Renal cortex interstitium (tissue), 11 donors: ENCODE measurements at regions not wholly inside any gene's neighbourhood (a gene's known extent, or its start where the extent isn't known, plus 50 kb on each side); places are given as distances from the start of the nearest gene placed in this dataset.
"Not testable (repeated sequence)": the region's sequence is repeated elsewhere in the genome, so short reads cannot be mapped to it uniquely, and the experiment has no call there.

ENCODE experiments used
- DNase-seq, 11 donors: peaks; one replicate each; pipeline ENCODE4 v3.0.0-alpha.2; 2013; ENCODE audit warnings: low read depth in 9 of 11, low spot score in 4 of 11; ENCODE audit errors: extremely low read depth in 1 of 11

DNA sequence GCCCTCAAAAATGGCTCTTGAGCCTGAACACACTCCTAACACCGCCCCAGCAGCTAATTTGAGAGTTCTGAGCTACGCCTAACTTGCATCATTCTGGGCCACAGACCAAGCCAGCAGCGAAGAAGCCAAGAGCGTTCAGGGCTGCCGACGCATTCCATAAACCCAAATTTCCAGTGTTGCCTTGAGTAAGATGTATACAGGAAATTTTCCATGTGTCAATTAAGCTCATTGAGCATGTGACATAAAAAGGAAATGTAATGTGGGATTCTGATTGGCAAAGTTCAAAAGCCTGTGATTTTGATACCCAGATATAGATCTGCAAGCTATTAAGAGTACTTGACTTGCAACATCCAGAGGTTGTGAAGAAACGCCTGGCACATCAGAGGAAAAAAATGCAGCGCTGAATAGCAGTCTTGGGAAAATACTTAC lies 148.6 kb upstream of the NR2F2 start:
- no peak for DNase-seq

DNA sequence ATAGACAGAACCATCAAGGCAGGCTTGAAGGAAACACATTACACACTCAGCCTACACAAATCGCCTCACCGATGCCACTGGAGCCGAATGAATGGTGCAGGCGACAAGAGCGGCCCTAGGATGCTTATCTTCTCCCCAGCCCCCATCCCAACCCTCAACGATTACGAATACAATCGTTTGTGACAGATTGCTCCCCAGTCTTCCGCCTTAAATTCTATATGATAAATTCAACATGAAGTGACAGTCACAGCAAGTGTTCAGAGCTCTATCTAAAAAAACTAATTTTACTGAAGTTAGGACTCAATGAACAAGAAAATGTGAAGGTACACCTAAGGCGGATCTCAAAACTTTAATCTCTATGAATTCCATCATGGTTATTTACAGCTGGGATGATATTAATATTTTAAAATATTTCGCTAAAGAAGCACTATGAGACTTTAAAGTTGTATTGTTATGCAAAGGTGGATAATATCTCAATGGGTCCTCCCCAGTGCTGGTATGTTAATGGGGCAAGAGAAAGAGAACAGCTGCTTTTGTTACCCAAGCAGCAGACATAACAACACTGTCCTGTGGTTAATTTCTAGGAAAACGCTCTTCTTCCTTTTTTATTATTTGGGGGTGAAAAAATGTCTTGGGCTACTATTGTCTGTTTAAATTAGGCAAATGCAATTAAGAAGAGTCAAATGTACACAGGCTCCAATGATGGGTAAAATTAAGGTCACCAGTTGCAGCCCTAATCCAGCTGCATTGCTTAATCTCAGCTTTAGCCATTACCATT lies 147.6 kb upstream of the NR2F2 start:
- DNase-seq, result no peak

DNA sequence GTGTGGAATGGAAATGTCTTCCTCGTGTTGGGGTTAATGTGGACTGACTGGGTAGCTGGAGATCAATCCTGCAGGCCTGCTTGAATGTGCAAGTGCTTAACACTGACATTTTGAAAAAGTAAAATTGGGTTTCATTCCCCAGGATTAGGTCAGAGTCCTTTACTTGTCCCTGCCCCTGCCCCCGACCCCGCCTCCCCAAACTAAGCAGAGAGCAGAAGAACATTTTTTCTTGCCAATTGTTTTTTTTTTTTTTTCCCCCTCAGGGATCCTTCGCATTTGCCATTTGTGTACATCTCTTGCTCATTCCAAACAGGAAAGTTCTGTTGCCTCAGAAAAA lies 147.0 kb upstream of the NR2F2 start:
- DNase-seq, result no peak

GRCh38 chr15:96183867-96184266 lies 146.6 kb upstream of the NR2F2 start:
- DNase-seq, result no peak

- DNase-seq, result no peak
Measured at GRCh38 chr15:96184297-96184696, 146.2 kb upstream of the NR2F2 start.

DNA sequence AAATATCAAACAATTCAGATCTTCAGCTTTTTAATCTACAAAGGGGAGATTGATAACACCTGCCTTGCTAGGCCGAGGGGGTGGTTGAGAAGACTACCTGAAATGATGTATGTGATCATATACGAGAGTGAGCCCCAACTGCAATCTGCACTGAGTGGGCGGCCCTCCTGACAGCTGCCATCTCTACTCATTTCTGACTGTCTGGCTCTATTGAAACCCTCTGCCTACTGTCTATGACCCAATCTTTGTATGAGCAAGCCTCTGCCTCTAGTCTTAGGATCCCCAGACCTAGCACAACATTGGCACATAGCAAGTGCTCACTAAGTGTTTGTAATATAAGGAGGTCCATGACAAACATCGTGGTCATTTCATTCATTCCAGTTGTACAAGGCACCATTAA lies 144.4 kb upstream of the NR2F2 start:
- no peak for DNase-seq

- no peak for DNase-seq
Measured at GRCh38 chr15:96187341-96188305, 142.9 kb upstream of the NR2F2 start.

DNA sequence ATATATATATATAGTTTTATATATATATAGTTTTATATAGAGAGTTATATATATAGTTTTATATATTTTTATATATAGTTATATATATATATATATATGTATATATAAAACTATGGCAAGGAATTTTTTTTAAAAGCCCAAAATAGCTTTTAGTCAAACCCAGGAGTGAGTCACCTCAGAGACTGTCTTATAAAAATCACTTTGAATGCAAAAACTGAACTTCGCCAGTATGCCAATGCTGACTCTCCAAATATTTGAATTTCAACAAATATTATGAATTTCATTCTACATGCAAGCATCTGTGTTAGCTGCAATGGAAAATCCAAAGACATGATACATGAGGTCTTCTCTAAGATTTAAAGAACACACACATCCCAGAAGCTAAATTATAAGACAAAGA lies 132.8 kb upstream of the NR2F2 start:
- DNase-seq, result no peak

- DNase-seq, result no peak
Measured at GRCh38 chr15:96199111-96199510, 131.4 kb upstream of the NR2F2 start.

- DNase-seq, result no peak
Measured at GRCh38 chr15:96200357-96200967, 130.0 kb upstream of the NR2F2 start.

GRCh38 chr15:96201696-96202095 lies 128.8 kb upstream of the NR2F2 start:
- DNase-seq, result no peak

DNA sequence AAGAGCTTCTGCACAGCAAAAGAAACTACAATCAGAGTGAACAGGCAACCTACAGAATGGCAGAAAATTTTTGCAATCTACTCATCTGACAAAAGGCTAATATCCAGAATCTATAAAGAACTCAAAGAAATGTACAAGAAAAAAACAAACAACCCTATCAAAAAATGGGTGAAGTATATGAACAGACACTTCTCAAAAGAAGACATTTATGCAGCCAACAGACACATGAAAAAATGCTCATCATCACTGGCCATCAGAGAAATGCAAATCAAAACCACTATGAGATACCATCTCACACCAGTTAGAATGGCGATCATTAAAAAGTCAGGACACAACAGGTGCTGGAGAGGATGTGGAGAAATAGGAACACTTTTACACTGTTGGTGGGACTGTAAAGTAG lies 124.9 kb upstream of the NR2F2 start:
- DNase-seq, result not testable (repeated sequence)

DNA sequence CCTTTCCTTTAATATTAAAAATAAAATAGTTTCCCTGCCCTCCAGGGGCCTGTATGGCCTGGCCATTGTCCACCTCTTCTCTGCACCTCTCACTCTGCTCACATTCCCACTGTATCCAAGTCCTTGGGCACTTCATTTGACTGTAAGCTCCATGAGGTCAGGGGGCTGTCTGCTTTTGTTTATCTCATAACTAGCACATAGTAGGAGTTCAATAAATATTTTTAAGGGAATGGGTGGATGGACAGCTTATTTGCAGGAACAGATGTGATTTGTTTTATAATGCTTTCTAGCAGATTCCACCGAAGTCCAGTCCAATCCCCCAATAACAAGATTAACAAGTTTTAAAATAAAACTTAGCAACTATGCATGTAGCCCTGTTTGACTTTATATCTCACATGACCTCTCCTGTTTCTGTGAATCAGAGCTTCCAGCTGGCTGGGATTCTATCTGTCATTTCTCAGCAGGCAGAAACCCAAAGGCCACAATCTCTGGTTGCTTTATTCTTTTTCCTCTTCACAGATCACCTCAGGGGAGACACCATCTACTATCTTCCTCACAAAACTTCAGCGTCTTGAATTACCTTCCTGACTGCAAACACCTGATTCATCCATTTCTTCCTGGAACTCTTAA lies 123.0 kb upstream of the NR2F2 start:
- DNase-seq, result no peak

DNA sequence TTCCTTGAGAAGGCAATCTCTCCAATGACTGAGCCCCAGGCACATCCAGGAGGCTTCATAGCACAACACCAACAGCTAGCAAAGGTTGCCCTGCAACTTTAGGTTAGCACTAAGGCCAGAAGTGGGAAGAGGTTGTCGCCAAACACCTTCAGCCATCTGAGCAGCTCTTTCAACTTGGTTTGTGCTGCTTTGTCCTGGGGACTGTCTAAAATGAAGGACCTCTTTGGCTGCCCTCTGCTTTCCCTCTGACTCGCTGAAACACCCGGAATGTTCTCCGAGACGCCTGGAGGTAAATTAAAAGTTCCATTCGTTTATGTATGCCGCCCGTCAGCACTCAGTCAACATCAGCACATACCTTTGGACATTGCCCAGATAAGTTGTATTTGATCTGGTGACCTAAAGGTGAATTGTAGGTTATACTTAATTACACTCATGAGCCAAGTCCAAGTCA lies 121.2 kb upstream of the NR2F2 start:
- peak in 2 of 11 donors; percentile 17 to 29 for DNase-seq

GRCh38 chr15:96213045-96213444 lies 117.5 kb upstream of the NR2F2 start:
- no peak for DNase-seq

GRCh38 chr15:96213896-96214295 lies 116.6 kb upstream of the NR2F2 start:
- DNase-seq, result no peak

GRCh38 chr15:96216481-96216880 lies 114.0 kb upstream of the NR2F2 start:
- DNase-seq, result not testable (repeated sequence)

DNA sequence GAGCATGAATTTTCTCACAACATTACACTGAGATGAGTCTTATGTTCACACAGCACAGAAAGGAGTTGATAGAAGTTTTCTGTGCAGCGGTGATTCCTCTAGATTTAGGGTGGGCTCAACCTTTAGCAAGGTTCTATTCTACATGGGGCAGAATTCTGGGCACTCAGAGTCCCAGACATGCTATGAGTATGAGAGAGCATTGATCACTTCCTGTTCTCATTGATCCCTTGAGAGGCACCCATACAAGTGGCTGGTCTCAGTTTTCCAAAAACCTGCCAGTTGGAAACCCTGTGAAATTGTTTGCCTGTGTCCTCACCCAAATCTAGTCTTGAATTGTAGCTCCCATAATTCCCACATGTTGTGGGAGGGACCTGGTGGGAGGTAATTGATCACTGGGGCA lies 112.5 kb upstream of the NR2F2 start:
- DNase-seq, result no peak
